ENCODE measurements at regions not wholly inside any gene's neighbourhood (a gene's known extent, or its start where the extent isn't known, plus 50 kb on each side); places are given as distances from the start of the nearest gene placed in this dataset.
"Not testable (repeated sequence)": the region's sequence is repeated elsewhere in the genome, so short reads cannot be mapped to it uniquely, and the experiment has no call there.

- H3K9me3 Mint-ChIP-seq, DNase-seq, H3K27ac Mint-ChIP-seq, H3K4me1 Mint-ChIP-seq, CTCF ChIA-PET, H3K4me3 Mint-ChIP-seq, H3K36me3 Mint-ChIP-seq, H3K27me3 Mint-ChIP-seq: not testable (repeated sequence)
Measured at GRCh38 chr14:105646711-105647281, 120.4 kb downstream of the TMEM121 start.

- H3K27ac Mint-ChIP-seq, H3K27me3 Mint-ChIP-seq, H3K36me3 Mint-ChIP-seq, CTCF ChIA-PET, H3K4me3 Mint-ChIP-seq, H3K9me3 Mint-ChIP-seq, DNase-seq, H3K4me1 Mint-ChIP-seq: not testable (repeated sequence)
Measured at GRCh38 chr14:105647426-105647783, 121.0 kb downstream of the TMEM121 start.

GRCh38 chr14:105647784-105648608, 121.6 kb downstream of the TMEM121 start:
- Mint-ChIP-seq H3K27ac (no peak overlapping the region), H3K27me3 (no peaks in the 10 kb centered on the region), H3K9me3 (peaks cover 5% of the 10 kb centered on the region), H3K4me3 (no peak overlapping the region), H3K4me1 (no peaks in the 10 kb centered on the region), H3K36me3 (no peaks in the 10 kb centered on the region)
- no peak for DNase-seq
- CTCF ChIA-PET, result no interaction called here

- H3K4me1 Mint-ChIP-seq, H3K27me3 Mint-ChIP-seq, H3K9me3 Mint-ChIP-seq, DNase-seq, H3K36me3 Mint-ChIP-seq, H3K4me3 Mint-ChIP-seq, H3K27ac Mint-ChIP-seq: not testable (repeated sequence)
- CTCF ChIA-PET, result interaction anchor here (0.7 kb wide), 1 partner anchor 18 kb away, joined by 3 read pairs; no protein-coding TSS in a partner anchor
Measured at GRCh38 chr14:105648609-105649535, 122.5 kb downstream of the TMEM121 start.

- H3K4me1 Mint-ChIP-seq, H3K36me3 Mint-ChIP-seq, DNase-seq, CTCF ChIA-PET, H3K27ac Mint-ChIP-seq, H3K9me3 Mint-ChIP-seq, H3K27me3 Mint-ChIP-seq, H3K4me3 Mint-ChIP-seq: not testable (repeated sequence)
Measured at GRCh38 chr14:105652317-105652716, 125.9 kb downstream of the TMEM121 start.

GRCh38 chr14:105653921-105654320, 127.5 kb downstream of the TMEM121 start:
- H3K9me3 Mint-ChIP-seq, H3K36me3 Mint-ChIP-seq, H3K4me3 Mint-ChIP-seq, H3K27me3 Mint-ChIP-seq, H3K27ac Mint-ChIP-seq, H3K4me1 Mint-ChIP-seq, CTCF ChIA-PET, DNase-seq: not testable (repeated sequence)

- H3K4me3 Mint-ChIP-seq, DNase-seq, H3K27me3 Mint-ChIP-seq, H3K36me3 Mint-ChIP-seq, H3K4me1 Mint-ChIP-seq, CTCF ChIA-PET, H3K27ac Mint-ChIP-seq: not testable (repeated sequence)
- peaks cover 14% of the 10 kb centered on the region for H3K9me3 Mint-ChIP-seq
Measured at GRCh38 chr14:105659255-105659654, 132.9 kb downstream of the TMEM121 start.

GRCh38 chr14:105659935-105660527, 133.6 kb downstream of the TMEM121 start:
- no peak overlapping the region for H3K27ac Mint-ChIP-seq
- peaks cover 10% of the 10 kb centered on the region for H3K27me3 Mint-ChIP-seq
- H3K36me3 Mint-ChIP-seq, result no peaks in the 10 kb centered on the region
- H3K4me1 Mint-ChIP-seq, result no peaks in the 10 kb centered on the region
- H3K9me3 Mint-ChIP-seq, result peaks cover 14% of the 10 kb centered on the region
- no peak overlapping the region for H3K4me3 Mint-ChIP-seq
- CTCF ChIA-PET, result no interaction called here
- DNase-seq, result no peak

GRCh38 chr14:105660816-105661531, 134.6 kb downstream of the TMEM121 start:
- CTCF ChIA-PET, result no interaction called here
- Mint-ChIP-seq H3K27me3 (peaks cover 10% of the 10 kb centered on the region), H3K27ac (no peak overlapping the region), H3K4me1 (no peaks in the 10 kb centered on the region), H3K9me3 (peaks cover 14% of the 10 kb centered on the region), H3K36me3 (no peaks in the 10 kb centered on the region), H3K4me3 (no peak overlapping the region)
- DNase-seq, result no peak

- H3K9me3 Mint-ChIP-seq, result peaks cover 14% of the 10 kb centered on the region
- H3K36me3 Mint-ChIP-seq, DNase-seq, H3K27ac Mint-ChIP-seq, H3K4me3 Mint-ChIP-seq, CTCF ChIA-PET, H3K27me3 Mint-ChIP-seq, H3K4me1 Mint-ChIP-seq: not testable (repeated sequence)
Measured at GRCh38 chr14:105662043-105662442, 135.7 kb downstream of the TMEM121 start.

GRCh38 chr14:105662592-105662991, 136.2 kb downstream of the TMEM121 start:
- H3K36me3 Mint-ChIP-seq, H3K27me3 Mint-ChIP-seq, CTCF ChIA-PET, DNase-seq, H3K4me1 Mint-ChIP-seq, H3K27ac Mint-ChIP-seq, H3K4me3 Mint-ChIP-seq: not testable (repeated sequence)
- H3K9me3 Mint-ChIP-seq, result peaks cover 14% of the 10 kb centered on the region

- H3K4me3 Mint-ChIP-seq, H3K27me3 Mint-ChIP-seq, DNase-seq, CTCF ChIA-PET, H3K27ac Mint-ChIP-seq, H3K4me1 Mint-ChIP-seq, H3K36me3 Mint-ChIP-seq: not testable (repeated sequence)
- peaks cover 14% of the 10 kb centered on the region for H3K9me3 Mint-ChIP-seq
Measured at GRCh38 chr14:105663323-105663722, 136.9 kb downstream of the TMEM121 start.

- H3K4me1 Mint-ChIP-seq, H3K36me3 Mint-ChIP-seq, H3K27me3 Mint-ChIP-seq, H3K27ac Mint-ChIP-seq, CTCF ChIA-PET, DNase-seq, H3K4me3 Mint-ChIP-seq: not testable (repeated sequence)
- H3K9me3 Mint-ChIP-seq, result peaks cover 14% of the 10 kb centered on the region
Measured at GRCh38 chr14:105663818-105664596, 137.6 kb downstream of the TMEM121 start.
